ENCODE measurements at regions not wholly inside any gene's neighbourhood (a gene's known extent, or its start where the extent isn't known, plus 50 kb on each side); places are given as distances from the start of the nearest gene placed in this dataset.

- 92% methylated on average over 1 of the region's 3 CpGs; no CpG with 5 or more reads in 1 of the 2 experiments for WGBS, 2 experiments (ENCODE audit: insufficient coverage in 1 of 2, insufficient read length in 1 of 2)
- Mint-ChIP-seq H3K9me3 (no peaks in the 10 kb centered on the region), H3K36me3 (ENCODE audit: low read depth) (no peaks in the 10 kb centered on the region), H3K27ac (no peak overlapping the region), H3K4me3 (no peak overlapping the region), H3K4me1 (peaks cover 5% of the 10 kb centered on the region), H3K27me3 (ENCODE audit: insufficient read depth) (peaks cover 6% of the 10 kb centered on the region)
- Histone ChIP-seq H3K4me3 (ENCODE audit: low read length) (no peak overlapping the region), H3K4me1 (ENCODE audit: control insufficient read depth, insufficient read depth, low read length) (no peaks in the 10 kb centered on the region), H3K27me3 (ENCODE audit: control insufficient read depth, insufficient read depth, low read length, poor library complexity, severe bottlenecking) (no peaks in the 10 kb centered on the region), H3K36me3 (ENCODE audit: control insufficient read depth, insufficient read depth, low read length) (no peaks in the 10 kb centered on the region), H3K27ac (ENCODE audit: low read depth, low read length) (no peak overlapping the region), H3K9me3 (ENCODE audit: control insufficient read depth, low read length) (no peaks in the 10 kb centered on the region), H3K9ac (ENCODE audit: extremely low read depth, low read length, poor library complexity, severe bottlenecking) (no peak overlapping the region)
- DNase-seq, result no peak
- no peak for TF ChIP-seq CTCF (conservative IDR thresholded peaks at IDR 0.05)
These were observed 76.6 kb upstream of the ACTBL2 start for GRCh38 chr5:57559110-57559635.

DNA sequence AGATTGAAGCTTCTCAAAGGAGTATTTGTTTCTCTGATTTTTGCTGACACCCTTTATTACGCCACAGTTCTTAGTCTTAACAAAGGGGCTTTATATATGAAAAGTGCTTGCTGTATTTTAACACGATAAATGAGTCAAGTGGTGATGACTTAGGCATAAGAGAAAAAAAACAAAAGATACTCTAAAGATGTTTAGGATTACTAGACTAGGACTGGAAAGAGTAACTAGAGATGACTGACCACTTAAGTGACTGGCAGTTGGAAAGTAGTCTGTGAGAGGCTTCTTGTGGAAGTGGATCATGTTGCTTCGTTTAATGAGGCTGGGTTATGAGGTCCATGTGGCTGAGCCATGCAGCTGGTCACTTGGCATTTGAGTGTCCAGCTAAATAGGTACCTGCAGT is 69.4 kb upstream of the ACTBL2 start:
- H3K4me3 ChIP-seq (ENCODE audit: low read length), result no peak overlapping the region
- H3K9me3 Mint-ChIP-seq, result no peaks in the 10 kb centered on the region
- 94 to 100% methylated on average over 2 to 3 of the region's 3 CpGs for WGBS, 2 experiments (ENCODE audit: insufficient coverage in 1 of 2, insufficient read length in 1 of 2)
- no peak for DNase-seq
- no peak overlapping the region for H3K4me3 Mint-ChIP-seq
- H3K4me1 ChIP-seq (ENCODE audit: control insufficient read depth, insufficient read depth, low read length), result peaks cover 4% of the 10 kb centered on the region
- no peak for TF ChIP-seq CTCF (conservative IDR thresholded peaks at IDR 0.05)
- no peaks in the 10 kb centered on the region for H3K36me3 Mint-ChIP-seq (ENCODE audit: low read depth)
- no peaks in the 10 kb centered on the region for H3K9me3 ChIP-seq (ENCODE audit: control insufficient read depth, low read length)
- H3K27me3 ChIP-seq (ENCODE audit: control insufficient read depth, insufficient read depth, low read length, poor library complexity, severe bottlenecking), result no peaks in the 10 kb centered on the region
- no peak overlapping the region for H3K27ac ChIP-seq (ENCODE audit: low read depth, low read length)
- no peak overlapping the region for H3K27ac Mint-ChIP-seq
- H3K4me1 Mint-ChIP-seq, result peaks cover 3% of the 10 kb centered on the region
- H3K36me3 ChIP-seq (ENCODE audit: control insufficient read depth, insufficient read depth, low read length), result no peaks in the 10 kb centered on the region
- peaks cover 7% of the 10 kb centered on the region for H3K27me3 Mint-ChIP-seq (ENCODE audit: insufficient read depth)
- H3K9ac ChIP-seq (ENCODE audit: extremely low read depth, low read length, poor library complexity, severe bottlenecking), result no peak overlapping the region

GRCh38 chr5:57551251-57551650 is 68.6 kb upstream of the ACTBL2 start:
- peaks cover 7% of the 10 kb centered on the region for H3K27me3 Mint-ChIP-seq (ENCODE audit: insufficient read depth)
- DNase-seq, result no peak
- Histone ChIP-seq H3K27me3 (ENCODE audit: control insufficient read depth, insufficient read depth, low read length, poor library complexity, severe bottlenecking) (no peaks in the 10 kb centered on the region), H3K4me3 (ENCODE audit: low read length) (no peak overlapping the region), H3K36me3 (ENCODE audit: control insufficient read depth, insufficient read depth, low read length) (no peaks in the 10 kb centered on the region), H3K9me3 (ENCODE audit: control insufficient read depth, low read length) (no peaks in the 10 kb centered on the region), H3K4me1 (ENCODE audit: control insufficient read depth, insufficient read depth, low read length) (peaks cover 4% of the 10 kb centered on the region), H3K9ac (ENCODE audit: extremely low read depth, low read length, poor library complexity, severe bottlenecking) (no peak overlapping the region), H3K27ac (ENCODE audit: low read depth, low read length) (no peak overlapping the region)
- TF ChIP-seq CTCF (conservative IDR thresholded peaks at IDR 0.05), result no peak
- H3K4me3 Mint-ChIP-seq, result no peak overlapping the region
- peaks cover 3% of the 10 kb centered on the region for H3K4me1 Mint-ChIP-seq
- 88% methylated on average over 3 of the region's 3 CpGs; no CpG with 5 or more reads in 1 of the 2 experiments for WGBS, 2 experiments (ENCODE audit: insufficient coverage in 1 of 2, insufficient read length in 1 of 2)
- no peak overlapping the region for H3K27ac Mint-ChIP-seq
- no peaks in the 10 kb centered on the region for H3K36me3 Mint-ChIP-seq (ENCODE audit: low read depth)
- no peaks in the 10 kb centered on the region for H3K9me3 Mint-ChIP-seq

Data from endodermal cell (in vitro differentiated cells).